GM19468 (cell line): ENCODE measurements at regions not wholly inside any gene's neighbourhood (a gene's known extent, or its start where the extent isn't known, plus 50 kb on each side); places are given as distances from the start of the nearest gene placed in this dataset.
"Not testable (repeated sequence)": the region's sequence is repeated elsewhere in the genome, so short reads cannot be mapped to it uniquely, and the experiment has no call there.

Source experiments
- ATAC-seq: cut with Tn5 transposase; IDR thresholded peaks from one replicate; pipeline ENCODE4 v1.9.1; 2021; ENCODE audit warnings: mild to moderate bottlenecking, moderate library complexity, moderate number of reproducible peaks; ENCODE audit not compliant: unreplicated experiment; ENCODE audit errors: extremely low read depth

GRCh38 chr15:20276312-20277114, 265.1 kb downstream of the GOLGA6L6 start:
- ATAC-seq = not testable (repeated sequence)

GRCh38 chr15:20275373-20275967, 266.1 kb downstream of the GOLGA6L6 start:
- ATAC-seq = not testable (repeated sequence)

DNA sequence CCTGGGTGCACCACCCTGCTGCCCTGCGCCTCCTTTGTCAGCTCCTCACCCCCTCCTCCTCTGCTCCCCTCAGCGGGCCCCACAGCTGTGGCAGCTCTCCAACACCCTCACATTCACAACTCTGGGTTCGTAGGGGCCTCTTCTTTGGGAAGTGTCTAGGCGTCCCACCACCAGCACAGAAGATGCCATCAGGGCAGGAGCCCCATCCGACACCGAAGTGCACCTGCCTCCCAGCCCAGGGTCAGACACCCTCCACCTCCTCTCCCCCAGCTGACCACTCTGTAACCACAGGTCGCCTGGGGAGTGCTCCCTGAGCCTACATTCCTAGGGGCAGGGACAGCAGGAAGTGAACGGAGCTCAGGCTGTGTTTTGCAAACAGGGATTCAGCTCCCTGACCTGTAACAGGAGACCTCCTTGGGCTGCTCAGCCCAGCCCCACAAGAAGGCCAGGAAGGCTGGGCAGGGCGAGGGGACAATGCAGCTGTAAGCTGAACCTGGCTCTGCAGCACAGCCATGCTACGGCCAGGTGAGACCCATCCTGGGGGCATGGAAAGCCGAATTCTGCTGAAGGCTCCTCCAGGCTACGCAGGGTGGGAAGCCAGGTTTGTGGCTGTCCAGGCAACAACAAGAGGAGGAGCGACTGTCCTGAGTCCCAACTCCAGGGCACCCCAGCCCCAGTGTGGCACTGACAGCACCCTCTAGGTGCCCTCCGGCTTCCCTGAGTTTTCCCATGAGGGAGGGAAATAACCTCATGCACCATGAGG, 269.0 kb downstream of the GOLGA6L6 start:
- ATAC-seq = no peak

- ATAC-seq = no peak
Measured at GRCh38 chr15:20271647-20272046, 270.0 kb downstream of the GOLGA6L6 start.

GRCh38 chr15:20269956-20270355, 271.6 kb downstream of the GOLGA6L6 start:
- ATAC-seq = not testable (repeated sequence)

- not testable (repeated sequence) for ATAC-seq
Measured at GRCh38 chr15:20267996-20268395, 273.6 kb downstream of the GOLGA6L6 start.

DNA sequence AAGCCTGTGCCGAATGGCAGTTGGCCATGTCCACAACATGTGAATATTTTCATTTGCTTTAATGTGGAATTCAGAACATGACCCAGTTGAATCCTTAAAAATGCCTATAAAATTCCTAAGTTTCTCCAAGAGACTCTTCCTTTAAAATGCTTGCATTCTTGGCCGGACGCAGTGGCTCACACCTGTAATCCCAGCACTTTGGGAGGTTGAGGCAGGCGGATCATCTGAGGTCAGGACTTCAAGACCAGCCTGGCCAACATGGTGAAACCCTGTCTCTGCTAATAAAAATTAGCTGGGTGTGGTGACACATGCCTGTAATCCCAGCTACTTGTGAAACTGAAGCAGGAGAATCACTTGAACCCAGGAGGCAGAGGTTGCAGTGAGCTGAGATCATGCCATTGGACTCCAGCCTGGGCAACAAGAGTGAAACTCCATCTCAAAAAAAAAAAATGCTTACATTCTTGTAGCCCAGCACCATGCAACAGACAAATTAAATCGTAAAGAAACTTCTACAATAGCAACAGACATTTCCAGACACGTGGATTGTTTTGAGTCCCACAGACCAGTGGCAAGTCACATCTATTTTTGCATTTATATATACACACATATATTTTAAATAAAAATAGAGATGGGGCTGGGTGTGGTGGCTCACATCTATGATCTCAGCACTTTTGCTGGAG, 274.4 kb downstream of the GOLGA6L6 start:
- not testable (repeated sequence) for ATAC-seq

DNA sequence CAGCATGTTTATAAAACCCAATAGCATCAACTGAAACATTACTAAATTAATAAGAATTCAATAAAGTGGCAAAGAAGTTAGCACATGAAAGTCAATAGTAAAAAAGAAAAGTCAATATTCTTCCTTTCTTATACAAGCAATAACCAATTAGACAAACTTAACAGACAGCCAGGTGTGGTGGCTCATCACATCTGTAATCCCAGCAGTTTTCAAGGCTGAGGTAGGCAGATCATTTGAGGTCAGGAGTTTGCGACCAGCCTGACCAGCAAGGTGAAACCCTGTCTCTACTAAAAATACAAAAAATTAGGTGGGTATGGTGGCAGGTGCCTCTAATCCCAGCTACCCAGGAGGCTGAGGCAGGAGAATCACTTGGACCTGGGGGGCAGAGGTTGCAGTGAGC, 275.9 kb downstream of the GOLGA6L6 start:
- not testable (repeated sequence) for ATAC-seq

DNA sequence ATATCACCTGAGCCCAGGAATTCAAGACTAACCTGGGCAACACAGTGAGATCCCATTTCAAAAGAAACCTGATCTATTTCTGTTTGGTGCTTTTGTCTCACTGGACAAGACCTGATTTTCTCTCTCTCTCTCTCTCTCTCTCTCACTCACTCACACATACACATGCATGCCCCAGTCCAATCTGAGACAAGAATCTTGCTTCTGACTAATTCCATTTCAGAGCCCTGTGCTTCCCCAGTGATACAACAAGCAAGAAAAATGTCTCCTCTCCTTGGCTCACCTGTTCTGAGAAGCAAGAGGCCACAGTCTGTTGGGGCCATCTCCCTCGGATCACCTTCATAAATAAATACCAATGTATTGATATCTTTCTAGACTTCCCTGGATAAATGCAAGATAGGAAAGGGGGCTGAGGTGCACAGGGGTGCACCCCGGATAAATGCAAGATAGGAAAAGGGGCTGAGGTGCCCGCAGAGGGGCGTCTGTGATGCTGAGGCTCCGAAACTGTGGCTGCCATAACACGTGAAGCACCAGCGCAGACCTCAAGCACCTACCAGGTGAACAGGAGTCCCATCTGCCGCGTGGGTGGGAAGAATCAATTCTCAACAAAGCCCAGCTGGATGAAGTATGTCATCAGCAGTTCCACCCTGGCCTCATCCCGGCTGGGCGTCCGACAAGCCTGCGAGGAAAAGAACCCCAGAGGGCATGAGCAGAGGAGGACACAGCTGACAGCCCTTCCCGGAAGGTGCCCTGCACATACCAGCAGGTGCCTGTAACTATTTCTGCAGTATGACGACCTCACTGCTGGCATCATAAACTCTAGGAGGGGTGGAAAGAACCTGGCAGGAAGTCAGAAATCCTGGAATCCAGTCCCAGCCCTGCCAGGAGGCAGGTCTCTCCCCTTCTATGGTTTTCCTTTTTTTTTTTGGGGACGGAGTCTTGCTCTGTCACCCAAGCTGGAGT, 280.0 kb downstream of the GOLGA6L6 start:
- not testable (repeated sequence) for ATAC-seq

DNA sequence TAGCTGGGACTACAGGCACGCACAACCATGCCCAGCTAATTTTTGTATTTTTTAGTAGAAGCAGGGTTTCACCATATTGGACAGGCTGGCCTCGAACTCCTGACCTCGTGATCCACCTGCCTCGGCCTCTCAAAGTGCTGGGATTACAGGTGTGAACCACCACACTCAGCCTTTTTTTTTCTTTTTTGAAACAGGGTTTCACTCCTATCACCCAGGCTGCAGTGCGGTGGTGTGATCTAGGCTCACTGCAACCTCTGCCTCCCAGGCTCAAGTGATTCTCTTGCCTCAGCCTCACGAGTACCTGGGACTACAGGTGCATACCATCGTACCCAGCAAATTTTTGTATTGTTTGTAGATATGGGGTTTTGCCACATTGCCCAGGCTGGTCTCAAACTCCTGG, 280.9 kb downstream of the GOLGA6L6 start:
- ATAC-seq = not testable (repeated sequence)

- ATAC-seq = not testable (repeated sequence)
Measured at GRCh38 chr15:20259559-20260190, 281.9 kb downstream of the GOLGA6L6 start.

DNA sequence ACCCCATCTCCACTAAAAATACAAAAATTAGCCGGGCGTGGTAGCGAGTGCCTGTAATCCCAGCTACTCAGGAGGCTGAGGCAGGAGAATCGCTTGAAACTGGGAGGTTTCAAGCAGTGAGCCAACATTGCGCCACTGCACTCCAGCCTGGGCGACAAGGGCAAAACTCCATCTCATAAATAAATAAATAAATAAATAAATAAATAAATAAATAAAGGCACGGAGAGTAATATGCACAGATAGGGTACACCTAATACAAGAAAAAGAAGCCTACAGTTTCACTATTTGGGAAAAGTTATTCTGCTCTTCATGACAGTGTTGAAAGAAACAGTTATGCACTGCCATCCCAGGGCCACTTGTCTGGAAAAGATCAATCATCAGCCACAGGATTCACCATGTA, 285.2 kb downstream of the GOLGA6L6 start:
- ATAC-seq = not testable (repeated sequence)

DNA sequence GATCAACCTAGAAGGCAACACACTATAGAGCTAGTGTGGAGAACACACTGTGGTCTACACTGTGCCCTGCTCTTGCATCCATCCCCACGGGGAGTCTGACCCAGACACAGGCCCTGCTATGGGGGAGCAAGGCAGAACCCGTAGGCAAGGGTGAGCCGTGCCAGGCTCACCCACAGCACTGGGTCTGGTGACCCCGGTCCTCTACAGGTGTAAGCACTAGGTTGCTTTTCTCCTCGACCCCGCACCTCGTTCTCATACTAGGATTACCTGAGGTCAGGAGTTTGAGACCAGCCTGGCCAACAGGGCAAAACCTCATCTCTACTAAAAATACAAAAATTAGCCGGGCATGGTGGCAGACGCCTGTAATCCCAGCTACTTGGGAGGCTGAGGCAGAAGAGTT, 286.0 kb downstream of the GOLGA6L6 start:
- ATAC-seq = not testable (repeated sequence)

DNA sequence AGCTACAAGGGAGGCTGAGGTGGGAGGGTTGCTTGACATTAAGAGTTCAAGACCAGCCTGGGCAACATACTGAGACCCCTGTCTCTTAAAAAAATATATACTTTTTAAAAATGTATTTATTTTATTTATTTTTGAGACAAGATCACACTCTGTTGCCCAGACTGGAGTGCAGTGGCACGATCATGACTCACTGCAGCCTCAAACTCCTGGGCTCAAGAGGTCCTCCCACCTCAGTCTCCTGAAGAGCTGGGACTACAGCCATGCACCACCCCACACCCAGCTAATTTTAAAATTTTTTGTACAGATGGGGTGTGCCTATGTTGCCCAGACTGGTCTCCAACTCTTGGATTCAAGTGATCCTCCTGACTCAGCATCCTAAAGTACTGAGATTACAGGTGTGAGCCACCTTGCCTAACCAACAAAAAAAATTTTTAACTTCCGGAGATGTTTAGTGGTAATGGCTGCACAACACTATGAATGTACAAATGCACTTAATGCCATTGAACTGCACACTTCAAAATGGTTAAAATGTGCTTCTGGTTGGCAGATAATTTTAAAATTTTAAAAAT, 288.5 kb downstream of the GOLGA6L6 start:
- not testable (repeated sequence) for ATAC-seq

DNA sequence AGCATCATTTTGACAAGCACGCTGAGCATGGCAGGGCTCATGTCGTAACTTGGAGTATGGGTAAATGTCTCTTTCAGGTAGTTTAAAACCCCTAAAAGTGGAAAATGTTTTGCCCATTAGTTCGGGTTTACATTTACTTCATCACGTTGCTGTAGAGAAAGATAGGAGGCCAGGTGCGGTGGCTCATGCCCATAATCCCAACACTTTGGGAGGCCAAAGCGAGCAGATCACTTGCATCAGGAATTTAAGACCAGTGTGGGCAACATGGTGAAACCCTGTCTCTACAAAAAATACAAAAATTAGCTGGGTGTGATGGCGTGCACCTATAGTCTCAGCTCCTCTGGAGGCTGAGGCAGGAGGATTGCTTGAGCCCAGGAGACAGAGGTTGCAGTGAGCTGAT, 289.6 kb downstream of the GOLGA6L6 start:
- not testable (repeated sequence) for ATAC-seq

DNA sequence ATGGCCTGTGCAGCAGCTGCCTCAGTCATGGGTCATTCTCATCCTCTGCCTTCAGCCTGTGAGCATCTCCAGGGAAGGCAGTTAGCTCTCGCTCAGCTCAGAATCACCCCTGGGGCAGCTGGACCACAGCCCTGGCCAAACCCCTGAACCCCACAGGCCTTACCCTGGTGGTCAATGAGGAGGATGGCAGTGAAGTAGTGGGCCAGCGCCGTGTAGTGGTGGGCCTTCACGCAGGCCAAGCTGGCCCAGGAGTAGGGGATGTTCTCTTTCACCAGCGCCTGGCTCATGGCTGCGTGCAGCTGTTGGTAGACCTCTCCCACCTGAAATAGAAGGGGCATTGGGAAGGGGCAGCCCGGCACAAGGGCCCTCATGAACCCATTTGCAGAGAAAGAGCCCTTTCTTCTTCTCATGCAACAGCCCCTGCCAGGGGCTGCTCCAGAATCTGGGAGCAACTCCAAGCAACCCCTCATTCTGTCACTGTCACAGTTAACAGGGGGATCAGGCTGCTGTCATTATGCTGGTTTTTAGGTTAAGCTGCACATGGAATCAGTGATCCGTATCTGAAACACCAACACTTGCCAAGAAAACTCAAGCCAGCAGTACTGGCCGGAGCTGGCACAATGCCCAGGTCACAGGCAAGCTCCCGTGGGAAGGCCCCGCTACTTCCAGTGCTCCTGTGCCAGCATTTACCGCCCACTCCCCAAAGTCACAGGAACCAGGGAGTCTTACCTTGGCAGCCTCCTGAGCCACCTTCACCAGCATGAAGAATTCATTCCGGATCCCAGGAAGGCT, 290.2 kb downstream of the GOLGA6L6 start:
- ATAC-seq = not testable (repeated sequence)

DNA sequence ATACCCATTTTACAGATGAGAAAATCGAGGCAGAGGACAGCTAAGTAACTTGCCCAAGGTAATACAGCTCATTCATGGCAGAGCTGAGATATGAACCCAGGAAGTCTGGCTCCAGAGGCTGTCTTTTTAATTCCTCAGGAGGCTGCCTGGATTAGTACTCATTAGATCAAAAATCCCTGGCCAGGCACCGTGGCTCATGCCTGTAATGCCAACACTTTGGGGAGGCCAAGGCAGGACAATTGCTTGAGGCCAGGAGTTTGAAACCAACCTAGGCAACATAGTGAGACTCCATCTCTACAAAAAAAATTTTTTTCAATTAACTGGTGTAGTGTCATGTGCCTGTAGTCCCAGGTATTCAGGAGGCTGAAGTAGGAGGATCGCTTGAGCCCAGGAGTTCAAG, 291.4 kb downstream of the GOLGA6L6 start:
- not testable (repeated sequence) for ATAC-seq

- not testable (repeated sequence) for ATAC-seq
Measured at GRCh38 chr15:20249677-20249970, 292.0 kb downstream of the GOLGA6L6 start.
